ENCODE measurements at regions not wholly inside any gene's neighbourhood (a gene's known extent, or its start where the extent isn't known, plus 50 kb on each side); places are given as distances from the start of the nearest gene placed in this dataset.

- TF ChIP-seq CTCF (IDR thresholded peaks at IDR 0.05; ENCODE audit: low read depth, low read length, missing control alignments), result no peak
- no peak overlapping the region for H3K4me3 ChIP-seq (ENCODE audit: low read depth, low read length)
- in situ Hi-C loops (cut with HindIII; ENCODE audit: low sequenced_read_pairs), result no loop called here
- no peak for DNase-seq (ENCODE audit: low read depth)
Measured at GRCh38 chr11:115580927-115581680, 76.9 kb upstream of the CADM1 start.

GRCh38 chr11:115580416-115580815 lies 76.2 kb upstream of the CADM1 start:
- TF ChIP-seq CTCF (IDR thresholded peaks at IDR 0.05; ENCODE audit: low read depth, low read length, missing control alignments), result no peak
- no peak for DNase-seq (ENCODE audit: low read depth)
- in situ Hi-C loops (cut with HindIII; ENCODE audit: low sequenced_read_pairs), result no loop called here
- no peak overlapping the region for H3K4me3 ChIP-seq (ENCODE audit: low read depth, low read length)

GRCh38 chr11:115579181-115579825 lies 75.1 kb upstream of the CADM1 start:
- no peak for DNase-seq (ENCODE audit: low read depth)
- TF ChIP-seq CTCF (IDR thresholded peaks at IDR 0.05; ENCODE audit: low read depth, low read length, missing control alignments), result no peak
- in situ Hi-C loops (cut with HindIII; ENCODE audit: low sequenced_read_pairs), result no loop called here
- no peak overlapping the region for H3K4me3 ChIP-seq (ENCODE audit: low read depth, low read length)

DNA sequence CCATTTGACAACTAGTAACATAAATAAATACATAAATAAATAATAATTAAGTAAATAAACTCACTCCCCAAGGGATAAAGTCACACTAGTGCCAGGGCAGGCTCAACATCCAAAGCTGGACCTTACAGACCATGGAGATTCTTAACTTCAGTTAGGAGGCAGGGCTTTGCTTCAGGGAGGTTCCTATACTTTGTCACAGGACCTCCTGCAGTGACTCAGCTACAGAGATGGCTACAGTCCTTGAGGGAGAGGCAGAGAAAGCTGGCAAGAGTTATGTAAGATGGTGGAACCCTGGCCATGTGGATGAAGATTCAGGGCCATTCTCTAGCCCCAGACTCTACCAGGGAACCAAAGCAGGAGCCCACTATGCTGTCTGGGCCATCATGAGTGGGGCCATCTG lies 74.1 kb upstream of the CADM1 start:
- H3K4me3 ChIP-seq (ENCODE audit: low read depth, low read length), result no peak overlapping the region
- no peak for DNase-seq (ENCODE audit: low read depth)
- in situ Hi-C loops (cut with HindIII; ENCODE audit: low sequenced_read_pairs), result no loop called here
- TF ChIP-seq CTCF (IDR thresholded peaks at IDR 0.05; ENCODE audit: low read depth, low read length, missing control alignments), result no peak

- no peak for TF ChIP-seq CTCF (IDR thresholded peaks at IDR 0.05; ENCODE audit: low read depth, low read length, missing control alignments)
- H3K4me3 ChIP-seq (ENCODE audit: low read depth, low read length), result no peak overlapping the region
- DNase-seq (ENCODE audit: low read depth), result no peak
- in situ Hi-C loops (cut with HindIII; ENCODE audit: low sequenced_read_pairs), result no loop called here
Measured at GRCh38 chr11:115577701-115578100, 73.5 kb upstream of the CADM1 start.

DNA sequence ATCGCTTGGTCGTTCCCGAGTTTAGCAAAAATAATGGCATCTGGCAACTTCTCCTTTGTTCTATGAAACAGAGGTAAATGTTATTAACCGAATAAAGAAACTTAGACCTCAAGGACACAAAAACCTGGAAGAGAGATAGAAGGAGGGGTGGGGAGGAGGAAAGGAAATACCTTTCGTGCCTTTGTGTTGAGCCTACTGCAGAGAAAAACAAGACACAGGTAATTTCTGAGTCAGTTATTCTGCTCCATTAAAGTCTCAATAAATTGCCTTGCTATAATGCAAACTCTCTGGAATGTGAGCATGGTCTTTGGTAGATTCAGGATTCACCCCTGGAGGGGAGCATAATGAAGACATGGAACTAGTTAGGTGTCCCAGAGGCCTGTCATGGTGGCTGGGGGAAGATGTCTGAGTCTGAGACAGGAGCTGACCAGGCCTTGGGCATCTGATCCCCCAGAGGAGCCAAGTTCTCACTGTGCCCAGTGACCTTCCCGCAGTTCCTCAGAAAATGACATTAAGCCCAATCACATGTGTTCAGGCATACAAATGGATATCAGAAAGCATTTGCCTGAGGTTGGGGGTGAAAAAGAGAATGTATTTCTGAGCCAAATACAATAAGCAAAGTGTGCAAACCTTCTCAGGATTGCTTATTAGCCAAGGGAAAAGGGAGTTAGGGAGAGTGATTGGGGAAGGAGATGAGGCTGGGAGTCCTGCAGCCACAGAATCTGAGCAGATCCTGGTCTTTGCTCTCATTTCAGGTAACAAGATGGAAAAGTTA lies 72.6 kb upstream of the CADM1 start:
- TF ChIP-seq CTCF (IDR thresholded peaks at IDR 0.05; ENCODE audit: low read depth, low read length, missing control alignments), result no peak
- in situ Hi-C loops (cut with HindIII; ENCODE audit: low sequenced_read_pairs), result no loop called here

More for the DNA sequence above, 72.6 kb upstream of the CADM1 start:
- DNase-seq (ENCODE audit: low read depth), result no peak
- H3K4me3 ChIP-seq (ENCODE audit: low read depth, low read length), result no peak overlapping the region
